HG02678 (cell line): ENCODE measurements at regions not wholly inside any gene's neighbourhood (a gene's known extent, or its start where the extent isn't known, plus 50 kb on each side); places are given as distances from the start of the nearest gene placed in this dataset.
"Not testable (repeated sequence)": the region's sequence is repeated elsewhere in the genome, so short reads cannot be mapped to it uniquely, and the experiment has no call there.

ENCODE experiments used
- ATAC-seq: cut with Tn5 transposase; IDR thresholded peaks from one replicate; pipeline ENCODE4 v1.9.1; 2021; ENCODE audit warnings: mild to moderate bottlenecking, moderate library complexity; ENCODE audit not compliant: unreplicated experiment

- ATAC-seq, result not testable (repeated sequence)
These were observed 162.3 kb upstream of the MAP2 start for GRCh38 chr2:209261366-209262053.

GRCh38 chr2:209269024-209269423 is 154.8 kb upstream of the MAP2 start:
- no peak for ATAC-seq

GRCh38 chr2:209276000-209276399 is 147.8 kb upstream of the MAP2 start:
- no peak for ATAC-seq

GRCh38 chr2:209277444-209277843 is 146.4 kb upstream of the MAP2 start:
- ATAC-seq, result no peak

- no peak for ATAC-seq
These were observed 125.2 kb upstream of the MAP2 start for GRCh38 chr2:209298601-209299000.

- not testable (repeated sequence) for ATAC-seq
These were observed 124.4 kb upstream of the MAP2 start for GRCh38 chr2:209299478-209299877.

- ATAC-seq, result not testable (repeated sequence)
These were observed 123.1 kb upstream of the MAP2 start for GRCh38 chr2:209300766-209301165.

GRCh38 chr2:209305026-209305425 is 118.8 kb upstream of the MAP2 start:
- ATAC-seq, result no peak

GRCh38 chr2:209305746-209306196 is 118.1 kb upstream of the MAP2 start:
- no peak for ATAC-seq

GRCh38 chr2:209307161-209308001 is 116.5 kb upstream of the MAP2 start:
- no peak for ATAC-seq

GRCh38 chr2:209308415-209308814 is 115.4 kb upstream of the MAP2 start:
- no peak for ATAC-seq

- ATAC-seq, result no peak
These were observed 111.9 kb upstream of the MAP2 start for GRCh38 chr2:209311948-209312347.

- not testable (repeated sequence) for ATAC-seq
These were observed 111.4 kb upstream of the MAP2 start for GRCh38 chr2:209312450-209312849.

GRCh38 chr2:209314653-209315052 is 109.2 kb upstream of the MAP2 start:
- no peak for ATAC-seq

- ATAC-seq, result no peak
These were observed 107.7 kb upstream of the MAP2 start for GRCh38 chr2:209316141-209316540.

GRCh38 chr2:209321076-209321475 is 102.8 kb upstream of the MAP2 start:
- ATAC-seq, result no peak

GRCh38 chr2:209321581-209321980 is 102.3 kb upstream of the MAP2 start:
- ATAC-seq, result no peak

- no peak for ATAC-seq
These were observed 101.8 kb upstream of the MAP2 start for GRCh38 chr2:209322041-209322440.

- ATAC-seq, result no peak
These were observed 100.8 kb upstream of the MAP2 start for GRCh38 chr2:209322905-209323512.

- ATAC-seq, result no peak
These were observed 100.1 kb upstream of the MAP2 start for GRCh38 chr2:209323738-209324137.

- ATAC-seq, result no peak
These were observed 99.6 kb upstream of the MAP2 start for GRCh38 chr2:209324281-209324680.
